Trophoblast cell (in vitro differentiated cells and primary cell): ENCODE measurements at regions not wholly inside any gene's neighbourhood (a gene's known extent, or its start where the extent isn't known, plus 50 kb on each side); places are given as distances from the start of the nearest gene placed in this dataset.
A peak's percentile ranks its signal among the peaks of the same experiment; 100 is the strongest.

ENCODE experiments used
- DNase-seq, 2 donors: peaks; one replicate each; pipeline ENCODE4 v3.0.0-alpha.2; 2016
- H2AFZ ChIP-seq: 2 replicates; pipeline ENCODE4 v1.6.1; 2013; ENCODE audit warnings: low read length, moderate library complexity, mild to moderate bottlenecking; ENCODE audit not compliant: insufficient read depth, poor library complexity
- H2AK5ac ChIP-seq: 2 replicates; pipeline ENCODE4 v1.6.1; 2013; ENCODE audit warnings: mild to moderate bottlenecking, low read length
- H2BK120ac ChIP-seq: 2 replicates; pipeline ENCODE4 v1.6.1; 2013; ENCODE audit warnings: low read length, mild to moderate bottlenecking, moderate library complexity; ENCODE audit not compliant: insufficient read depth, poor library complexity
- H2BK12ac ChIP-seq: 2 replicates; pipeline ENCODE4 v1.6.1; 2013; ENCODE audit warnings: mild to moderate bottlenecking, low read length, moderate library complexity
- H2BK5ac ChIP-seq: 2 replicates; pipeline ENCODE4 v1.6.1; 2013; ENCODE audit warnings: low read length, low read depth, moderate library complexity, mild to moderate bottlenecking; ENCODE audit not compliant: poor library complexity
- H3K14ac ChIP-seq: 2 replicates; pipeline ENCODE4 v1.6.1; 2013; ENCODE audit warnings: mild to moderate bottlenecking, low read length
- H3K18ac ChIP-seq: 2 replicates; pipeline ENCODE4 v1.6.1; 2013; ENCODE audit warnings: mild to moderate bottlenecking, low read length
- H3K23ac ChIP-seq: 2 replicates; pipeline ENCODE4 v1.6.1; 2013; ENCODE audit warnings: low read length
- H3K27ac ChIP-seq: 2 replicates; pipeline ENCODE4 v1.5.1; 2013; ENCODE audit warnings: low read depth, mild to moderate bottlenecking, inconsistent platforms, low read length, moderate library complexity
- H3K27me3 ChIP-seq: 2 replicates; pipeline ENCODE4 v1.6.1; 2013; ENCODE audit warnings: inconsistent platforms, mild to moderate bottlenecking, low read length, moderate library complexity; ENCODE audit not compliant: insufficient read depth
- H3K36me3 ChIP-seq, 2 experiments: 1 replicate in 1 of 2; 2 replicates in 1 of 2; pipeline ENCODE4 v1.6.1; 2013; ENCODE audit warnings: low read length in 2 of 2, mild to moderate bottlenecking in 2 of 2, moderate library complexity in 1 of 2; ENCODE audit not compliant: insufficient read depth in 2 of 2, control insufficient read depth in 1 of 2
- H3K4ac ChIP-seq: 2 replicates; pipeline ENCODE4 v1.6.1; 2013; ENCODE audit warnings: low read depth, mild to moderate bottlenecking, low read length, moderate library complexity
- H3K4me1 ChIP-seq, 2 experiments: 1 replicate in 1 of 2; 2 replicates in 1 of 2; pipeline ENCODE4 v1.6.1; 2013; ENCODE audit warnings: low read length in 2 of 2, mild to moderate bottlenecking in 2 of 2, moderate library complexity in 1 of 2; ENCODE audit not compliant: insufficient read depth in 2 of 2, control insufficient read depth in 1 of 2
- H3K4me2 ChIP-seq: 2 replicates; pipeline ENCODE4 v1.6.1; 2013; ENCODE audit warnings: inconsistent platforms, mild to moderate bottlenecking, low read length, moderate library complexity
- H3K4me3 ChIP-seq: 2 replicates; pipeline ENCODE4 v1.5.1; 2013; ENCODE audit warnings: mild to moderate bottlenecking, low read depth, low read length, inconsistent platforms
- H3K79me1 ChIP-seq: one replicate; pipeline ENCODE4 v1.6.1; 2013; ENCODE audit warnings: low read length
- H3K79me2 ChIP-seq: 2 replicates; pipeline ENCODE4 v1.6.1; 2013; ENCODE audit warnings: low read length, mild to moderate bottlenecking; ENCODE audit not compliant: control insufficient read depth, insufficient read depth, poor library complexity
- H3K9ac ChIP-seq: 2 replicates; pipeline ENCODE4 v1.6.1; 2013; ENCODE audit warnings: mild to moderate bottlenecking, low read length
- H3K9me3 ChIP-seq: 2 replicates; pipeline ENCODE4 v1.6.1; 2013; ENCODE audit warnings: low read depth, mild to moderate bottlenecking, control low read depth, inconsistent platforms, low read length; ENCODE audit not compliant: insufficient read depth
- H4K12ac ChIP-seq: 2 replicates; pipeline ENCODE4 v1.6.1; 2013; ENCODE audit warnings: low read depth, mild to moderate bottlenecking, low read length, moderate library complexity
- H4K8ac ChIP-seq: 2 replicates; pipeline ENCODE4 v1.6.1; 2013; ENCODE audit warnings: low read depth, mild to moderate bottlenecking, low read length, moderate library complexity
- H4K91ac ChIP-seq: one replicate; pipeline ENCODE4 v1.6.1; 2013; ENCODE audit warnings: low read depth, mild to moderate bottlenecking, low read length, moderate library complexity
- WGBS: extraction: QIAGEN DNeasy Blood & Tissue Kit; methylation state at CpG from one replicate; pipeline ENCODE4 v1.1.7; 2013; ENCODE audit warnings: missing lambda C conversion rate; ENCODE audit not compliant: insufficient read length, insufficient coverage; ENCODE audit errors: extremely low coverage; 5-methylcytosine and 5-hydroxymethylcytosine counted together

- no peaks in the 10 kb centered on the region for H3K9me3 ChIP-seq
- H4K91ac ChIP-seq, result no peak overlapping the region
- no peak overlapping the region for H2AFZ ChIP-seq
- peaks cover 0 to 3% of the 10 kb centered on the region in 2 experiments for H3K4me1 ChIP-seq
- no peaks in the 10 kb centered on the region for H3K36me3 ChIP-seq
- H3K9ac ChIP-seq, result no peak overlapping the region
- no peaks in the 10 kb centered on the region for H3K27me3 ChIP-seq
- H3K27ac ChIP-seq, result no peak overlapping the region
- H3K4me2 ChIP-seq, result no peak overlapping the region
- no peak overlapping the region for H3K14ac ChIP-seq
- H3K18ac ChIP-seq, result no peak overlapping the region
- no peak overlapping the region for H2AK5ac ChIP-seq
- H3K23ac ChIP-seq, result no peak overlapping the region
- no peak overlapping the region for H2BK120ac ChIP-seq
- H3K79me2 ChIP-seq, result no peaks in the 10 kb centered on the region
- H2BK5ac ChIP-seq, result no peak overlapping the region
- no peak overlapping the region for H4K8ac ChIP-seq
- H4K12ac ChIP-seq, result no peak overlapping the region
- H3K4me3 ChIP-seq, result no peak overlapping the region
- no peak overlapping the region for H2BK12ac ChIP-seq
- DNase-seq, result peak; percentile 1 to 69
- H3K79me1 ChIP-seq, result no peaks in the 10 kb centered on the region
- H3K4ac ChIP-seq, result no peak overlapping the region
Observed at GRCh38 chr1:79848316-79848715, 841.8 kb upstream of the ADGRL4 start.

DNA sequence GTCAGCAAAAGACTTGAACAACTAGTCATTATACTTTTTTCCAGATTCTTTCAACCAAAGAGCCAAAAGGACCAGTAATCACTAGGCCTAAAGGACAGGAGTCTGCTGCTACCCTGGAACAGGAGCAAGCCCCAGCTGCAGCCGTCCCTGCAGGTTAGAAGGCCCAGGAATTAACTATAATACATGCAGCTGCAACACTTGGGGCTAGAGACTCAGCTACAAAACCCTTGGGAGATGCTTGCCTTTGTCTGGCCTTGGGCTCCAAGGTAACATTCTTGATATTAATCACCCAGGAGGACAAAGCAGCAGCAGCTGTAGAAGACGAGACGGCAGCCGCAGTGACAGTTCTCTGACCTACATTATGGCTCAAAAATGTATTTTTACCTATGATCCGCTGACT is 841.2 kb upstream of the ADGRL4 start:
- no peak overlapping the region for H3K9ac ChIP-seq
- no peak overlapping the region for H3K14ac ChIP-seq
- no peak overlapping the region for H3K4ac ChIP-seq
- no peaks in the 10 kb centered on the region for H3K9me3 ChIP-seq
- no peak overlapping the region for H3K23ac ChIP-seq
- H2AFZ ChIP-seq, result no peak overlapping the region
- H3K36me3 ChIP-seq, result no peaks in the 10 kb centered on the region
- no peaks in the 10 kb centered on the region for H3K79me1 ChIP-seq
- H2AK5ac ChIP-seq, result no peak overlapping the region
- H3K27me3 ChIP-seq, result no peaks in the 10 kb centered on the region
- H2BK5ac ChIP-seq, result no peak overlapping the region
- H3K18ac ChIP-seq, result no peak overlapping the region
- H3K79me2 ChIP-seq, result no peaks in the 10 kb centered on the region
- H2BK120ac ChIP-seq, result no peak overlapping the region
- no peak overlapping the region for H3K4me3 ChIP-seq
- H4K8ac ChIP-seq, result no peak overlapping the region
- no peak for DNase-seq
- no peak overlapping the region for H4K91ac ChIP-seq
- peak overlapping the region; percentile 24 for H3K27ac ChIP-seq
- no CpG with 5 or more reads among the region's 5 CpGs for WGBS
- no peak overlapping the region for H4K12ac ChIP-seq
- no peak overlapping the region for H3K4me2 ChIP-seq
- H2BK12ac ChIP-seq, result no peak overlapping the region
- H3K4me1 ChIP-seq, result peaks cover 0 to 3% of the 10 kb centered on the region in 2 experiments

DNA sequence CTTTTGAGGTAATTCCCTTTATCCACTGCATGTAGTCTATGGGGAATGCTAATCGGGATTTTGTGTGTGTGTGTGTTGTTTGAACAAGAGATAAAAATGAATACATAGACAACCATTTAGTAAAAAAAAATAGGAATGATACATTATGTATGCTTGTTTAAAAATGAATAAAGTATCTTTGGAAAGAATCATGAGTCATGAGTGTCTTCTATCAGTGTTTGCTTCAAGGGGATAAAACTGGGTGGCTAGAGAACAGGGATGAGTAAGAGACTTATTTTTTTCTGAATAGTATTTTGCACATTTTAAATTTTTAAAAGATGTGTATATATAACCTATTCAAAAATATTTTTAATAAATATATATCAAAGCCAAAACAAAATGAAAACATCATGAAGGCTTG is 839.4 kb upstream of the ADGRL4 start:
- no peak overlapping the region for H3K4me3 ChIP-seq
- H3K27ac ChIP-seq, result no peak overlapping the region
- no peak overlapping the region for H3K18ac ChIP-seq
- H3K23ac ChIP-seq, result no peak overlapping the region
- no peaks in the 10 kb centered on the region for H3K79me2 ChIP-seq
- no peak overlapping the region for H3K14ac ChIP-seq
- H3K27me3 ChIP-seq, result no peaks in the 10 kb centered on the region
- H2BK12ac ChIP-seq, result no peak overlapping the region
- no peak overlapping the region for H3K4me2 ChIP-seq
- H3K4me1 ChIP-seq, result peaks cover 0 to 3% of the 10 kb centered on the region in 2 experiments
- no peak for DNase-seq
- WGBS, result no CpG with 5 or more reads among the region's 1 CpG
- H3K36me3 ChIP-seq, result no peaks in the 10 kb centered on the region
- H3K79me1 ChIP-seq, result no peaks in the 10 kb centered on the region
- no peak overlapping the region for H2AK5ac ChIP-seq
- H3K9ac ChIP-seq, result no peak overlapping the region
- no peak overlapping the region for H4K91ac ChIP-seq
- no peaks in the 10 kb centered on the region for H3K9me3 ChIP-seq
- H4K12ac ChIP-seq, result no peak overlapping the region
- H2BK5ac ChIP-seq, result no peak overlapping the region
- no peak overlapping the region for H3K4ac ChIP-seq
- H4K8ac ChIP-seq, result no peak overlapping the region
- no peak overlapping the region for H2AFZ ChIP-seq
- H2BK120ac ChIP-seq, result no peak overlapping the region

GRCh38 chr1:79842811-79843210 is 836.3 kb upstream of the ADGRL4 start:
- no peak overlapping the region for H3K4me2 ChIP-seq
- no peak overlapping the region for H3K14ac ChIP-seq
- H3K79me2 ChIP-seq, result no peaks in the 10 kb centered on the region
- no peaks in the 10 kb centered on the region for H3K27me3 ChIP-seq
- no peak overlapping the region for H4K12ac ChIP-seq
- H3K27ac ChIP-seq, result no peak overlapping the region
- no peak overlapping the region for H2BK12ac ChIP-seq
- H3K18ac ChIP-seq, result no peak overlapping the region
- no peaks in the 10 kb centered on the region for H3K79me1 ChIP-seq
- DNase-seq, result no peak
- H3K4ac ChIP-seq, result no peak overlapping the region
- no peak overlapping the region for H3K23ac ChIP-seq
- no peak overlapping the region for H3K9ac ChIP-seq
- no peaks in the 10 kb centered on the region for H3K9me3 ChIP-seq
- H2BK5ac ChIP-seq, result no peak overlapping the region
- no peak overlapping the region for H2AK5ac ChIP-seq
- no peak overlapping the region for H2BK120ac ChIP-seq
- no peak overlapping the region for H2AFZ ChIP-seq
- no peak overlapping the region for H4K8ac ChIP-seq
- H3K36me3 ChIP-seq, result no peaks in the 10 kb centered on the region
- H3K4me3 ChIP-seq, result no peak overlapping the region
- WGBS, result no CpG with 5 or more reads among the region's 4 CpGs
- no peak overlapping the region for H4K91ac ChIP-seq
- peaks cover 0 to 2% of the 10 kb centered on the region in 2 experiments for H3K4me1 ChIP-seq
